Activated CD4-positive, alpha-beta T cell treated with anti-CD3 and anti-CD28 coated beads, Interleukin-2, Interleukin-4, amounts not matched to agents 100 ng/mL and 50 ng/mL, durations not matched to agents 16 hours and 8 hours (primary cell): ENCODE measurements at regions not wholly inside any gene's neighbourhood (a gene's known extent, or its start where the extent isn't known, plus 50 kb on each side); places are given as distances from the start of the nearest gene placed in this dataset.
"Not testable (repeated sequence)": the region's sequence is repeated elsewhere in the genome, so short reads cannot be mapped to it uniquely, and the experiment has no call there.

Source experiments
- DNase-seq: peaks from one replicate; pipeline ENCODE4 v3.0.0-alpha.2; 2020; ENCODE audit warnings: low spot score

DNA sequence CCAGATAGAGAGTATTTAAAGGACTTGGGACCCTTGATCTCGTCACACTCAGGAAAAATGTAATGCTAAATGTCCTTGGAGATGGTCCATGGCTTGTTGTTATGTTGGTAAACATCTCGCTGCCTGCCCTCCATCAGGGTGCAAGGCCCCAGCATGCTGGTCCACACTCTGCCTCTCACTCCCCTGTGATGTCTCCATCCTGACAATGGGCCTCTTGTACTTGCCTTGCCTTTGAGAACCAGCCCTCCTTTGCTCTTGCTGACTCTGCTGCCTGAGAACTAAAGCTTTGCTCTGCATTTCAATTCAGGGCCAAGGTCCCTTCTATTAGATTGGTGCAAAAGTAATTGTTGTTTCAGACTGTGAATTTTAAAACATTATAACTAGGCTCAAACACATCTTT is 131.0 kb upstream of the LMNTD1 start:
- no peak for DNase-seq

DNA sequence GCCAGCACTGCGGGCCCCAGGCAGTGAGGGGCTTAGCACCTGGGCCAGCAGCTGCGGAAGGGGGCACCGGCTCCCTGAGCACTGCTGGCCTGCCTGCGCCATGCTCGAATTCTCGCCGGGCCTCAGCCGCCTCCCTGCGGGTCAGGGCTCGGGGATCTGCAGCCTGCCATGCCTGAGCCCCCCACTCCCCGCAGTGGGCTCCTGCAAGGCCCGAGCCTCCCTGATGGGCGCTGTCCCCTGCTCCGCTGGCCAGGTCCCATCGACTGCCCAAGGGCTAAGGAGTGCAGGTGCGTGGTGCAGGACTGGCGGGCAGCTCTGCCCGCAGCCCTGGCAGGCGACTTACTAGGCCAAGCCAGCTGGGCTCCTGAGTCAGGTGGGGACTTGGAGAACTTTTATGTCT is 133.3 kb upstream of the LMNTD1 start:
- no peak for DNase-seq

DNA sequence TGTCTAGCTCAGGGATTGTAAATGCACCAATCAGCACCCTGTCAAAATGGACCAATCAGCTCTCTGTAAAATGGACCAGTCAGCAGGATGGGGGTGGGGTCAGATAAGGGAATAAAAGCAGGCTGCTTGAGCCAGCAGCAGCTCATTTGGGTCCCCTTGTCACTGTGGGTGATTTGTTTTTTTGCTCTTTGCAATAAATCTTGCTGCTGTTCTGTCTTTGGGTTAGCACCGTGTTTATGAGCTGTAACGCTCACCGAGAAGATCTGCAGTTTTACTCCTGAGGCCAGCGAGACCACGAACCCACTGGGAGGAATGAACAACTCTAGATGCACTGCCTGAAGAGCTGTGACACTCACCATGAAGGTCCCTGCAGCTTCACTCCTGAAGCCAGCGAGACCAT is 134.1 kb upstream of the LMNTD1 start:
- DNase-seq = no peak

DNA sequence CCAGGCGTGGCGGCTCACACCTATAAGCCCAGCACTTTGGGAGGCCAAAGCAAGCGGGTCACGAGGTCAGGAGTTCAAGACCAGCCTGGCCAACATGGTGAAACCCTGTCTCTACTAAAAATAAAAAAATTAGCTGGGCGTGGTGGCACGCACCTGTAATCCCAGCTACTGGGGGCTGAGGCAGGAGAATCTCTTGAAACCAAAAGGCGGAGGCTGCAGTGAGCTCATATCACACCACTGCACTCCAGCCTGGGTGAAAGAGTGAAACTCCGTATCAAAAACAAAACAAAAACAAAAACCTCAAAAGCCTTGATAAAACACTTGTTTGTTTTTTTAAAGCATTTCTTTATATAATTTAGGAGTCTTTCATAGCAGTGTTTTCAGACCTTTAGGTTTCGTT is 135.8 kb upstream of the LMNTD1 start:
- DNase-seq = not testable (repeated sequence)

DNA sequence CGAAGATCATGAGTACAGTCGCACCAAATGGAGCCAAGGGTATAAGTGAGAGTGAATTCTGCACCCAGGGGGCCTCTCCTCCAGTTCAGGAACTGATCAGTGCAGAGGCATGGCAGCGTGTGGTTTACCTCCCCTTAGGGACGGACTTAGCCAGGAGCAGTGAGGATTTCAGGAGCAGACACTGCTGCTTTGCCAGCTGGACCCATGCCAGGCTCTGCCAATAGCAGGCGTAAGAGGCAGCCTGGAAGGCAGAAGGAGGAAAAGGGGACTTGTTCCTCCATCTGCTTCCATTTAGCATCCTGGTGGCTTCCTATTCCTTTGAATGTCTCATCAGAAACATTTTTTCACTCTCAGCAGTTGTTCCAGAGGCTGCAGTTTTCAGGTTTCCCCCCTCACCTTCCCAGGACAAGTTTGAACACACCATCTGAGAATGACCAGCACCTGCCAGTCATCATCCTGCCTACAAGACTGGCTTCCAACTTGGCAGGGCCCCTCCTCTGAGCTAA is 137.0 kb upstream of the LMNTD1 start:
- DNase-seq = no peak

DNA sequence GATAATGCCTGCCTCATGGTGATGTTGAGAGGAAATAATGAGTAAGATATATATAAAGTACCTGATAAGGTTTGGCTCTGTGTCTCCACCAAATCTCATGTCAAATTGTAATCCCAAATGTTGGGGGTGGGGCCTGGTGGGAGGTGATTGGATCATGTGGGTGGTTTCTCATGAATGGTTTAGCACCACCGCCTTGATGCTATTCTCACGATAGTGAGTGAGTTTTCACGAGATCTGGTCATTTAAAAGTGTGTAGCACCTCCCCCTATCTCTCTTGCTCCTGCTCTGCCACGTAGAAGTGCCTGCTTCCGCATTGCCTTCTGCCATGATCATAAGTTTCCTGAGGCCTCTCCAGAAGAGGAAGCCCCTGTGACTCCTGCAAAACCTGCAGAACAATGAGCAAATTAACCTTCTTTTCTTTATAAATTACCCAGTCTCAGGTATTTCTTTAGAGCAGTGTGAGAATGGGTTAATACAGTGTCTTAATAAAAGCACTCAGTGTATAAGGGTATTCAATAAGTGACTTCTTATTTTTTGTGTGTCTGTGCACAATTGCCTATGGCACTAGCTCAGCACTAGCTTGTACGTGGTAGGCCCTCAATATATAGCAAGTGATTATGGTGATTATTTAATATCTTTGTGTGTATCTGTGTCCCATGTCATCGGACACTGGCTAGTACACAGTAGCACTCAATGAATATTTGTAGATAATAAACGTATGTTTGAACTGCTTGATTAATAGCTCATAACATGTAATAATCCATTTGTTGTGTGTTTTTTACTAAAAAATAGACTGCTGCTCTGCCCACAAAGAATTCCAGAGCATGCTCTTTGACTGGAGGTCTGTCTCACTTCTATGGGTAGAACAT is 138.1 kb upstream of the LMNTD1 start:
- DNase-seq = no peak

DNA sequence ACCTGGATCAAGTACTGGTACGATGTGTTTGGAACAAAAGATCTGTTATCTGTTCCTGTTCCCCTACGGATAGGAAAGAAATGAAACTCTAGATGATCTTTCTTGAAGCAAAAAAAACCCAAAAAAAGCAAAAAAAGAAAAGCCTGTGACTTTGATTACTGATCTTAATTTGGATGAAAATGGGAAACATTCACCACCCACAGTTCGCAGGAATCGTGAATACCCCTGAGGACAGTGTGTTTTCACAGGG is 138.7 kb upstream of the LMNTD1 start:
- no peak for DNase-seq

DNA sequence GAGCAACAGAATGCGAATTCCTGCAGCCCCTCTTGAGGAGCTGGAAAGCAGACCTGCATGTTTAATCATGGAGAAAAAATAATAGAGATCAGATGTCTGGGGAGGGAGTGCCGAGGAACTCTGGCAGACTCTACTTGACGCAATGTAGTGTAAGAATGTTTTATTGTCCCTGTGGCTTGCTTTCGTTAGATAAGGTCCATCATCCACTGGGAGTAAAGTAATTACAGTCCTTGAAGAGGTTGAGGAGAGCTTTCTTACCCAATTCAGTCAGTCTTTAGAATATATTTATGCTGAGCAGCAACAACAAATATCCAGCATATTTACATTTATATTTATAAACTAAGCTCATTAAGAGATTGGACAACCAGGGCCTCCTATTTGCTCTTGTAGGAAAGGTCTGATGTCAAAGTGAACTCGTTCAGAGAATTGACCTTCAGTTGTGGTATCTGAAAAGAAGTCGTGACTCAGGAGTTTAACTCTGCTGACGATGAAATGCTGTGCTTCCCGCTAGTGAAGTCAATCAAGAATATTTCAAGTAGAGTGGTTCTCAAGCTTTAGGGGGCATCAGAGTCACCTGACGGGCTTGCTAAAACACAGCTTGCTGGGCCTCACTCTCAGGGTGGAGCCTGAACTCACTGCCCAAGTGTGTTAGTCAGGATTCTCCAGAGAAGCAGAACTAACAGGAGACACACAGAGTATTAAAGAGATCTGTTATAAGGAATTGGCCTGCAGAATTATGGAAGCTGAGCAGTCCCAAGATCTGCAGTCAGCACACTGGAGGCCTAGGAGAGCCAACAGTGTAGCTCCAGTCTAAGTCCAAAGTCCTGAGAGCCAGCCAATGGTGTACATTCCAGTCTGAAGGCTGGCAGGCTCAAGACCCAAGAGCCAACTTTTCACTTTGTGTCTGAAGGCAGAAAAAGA is 139.3 kb upstream of the LMNTD1 start:
- DNase-seq = no peak

DNA sequence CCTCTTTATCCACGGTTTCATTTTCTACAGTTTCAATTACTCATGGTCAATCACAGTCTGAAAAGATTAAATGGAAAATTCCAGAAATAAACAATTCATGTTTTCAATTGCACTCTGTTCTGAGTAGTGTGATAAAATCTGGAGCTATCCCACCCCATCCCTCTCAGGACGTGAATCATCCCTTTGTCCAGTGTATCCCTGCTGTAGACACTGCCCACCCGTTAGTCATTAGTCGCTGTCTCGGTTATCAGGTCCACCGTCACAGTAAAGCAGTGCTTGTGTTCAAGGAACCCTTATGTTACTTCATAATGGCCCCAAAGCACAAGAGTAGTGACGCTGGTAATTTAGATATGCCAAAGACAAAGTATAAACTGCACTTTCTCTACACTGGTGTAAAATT is 141.0 kb upstream of the LMNTD1 start:
- DNase-seq = no peak

DNA sequence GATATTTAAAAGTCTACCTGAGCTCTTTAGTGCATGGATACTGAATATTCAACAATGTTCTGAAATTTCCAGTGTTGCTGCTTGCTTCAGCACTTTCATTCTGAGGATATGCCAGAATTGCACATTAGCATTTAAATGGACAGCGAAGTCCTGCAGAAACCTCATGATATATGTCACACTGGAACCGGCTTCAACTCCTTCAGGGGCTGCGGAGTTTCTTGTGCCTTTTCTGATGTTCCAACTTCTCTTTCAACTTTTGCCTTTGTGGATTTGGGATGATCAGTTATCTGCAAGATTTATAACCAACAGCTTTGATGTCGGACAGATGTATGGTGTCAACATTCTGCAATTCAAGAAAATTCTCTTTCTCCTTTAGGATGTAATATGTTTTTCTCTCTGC is 142.5 kb upstream of the LMNTD1 start:
- no peak for DNase-seq

DNA sequence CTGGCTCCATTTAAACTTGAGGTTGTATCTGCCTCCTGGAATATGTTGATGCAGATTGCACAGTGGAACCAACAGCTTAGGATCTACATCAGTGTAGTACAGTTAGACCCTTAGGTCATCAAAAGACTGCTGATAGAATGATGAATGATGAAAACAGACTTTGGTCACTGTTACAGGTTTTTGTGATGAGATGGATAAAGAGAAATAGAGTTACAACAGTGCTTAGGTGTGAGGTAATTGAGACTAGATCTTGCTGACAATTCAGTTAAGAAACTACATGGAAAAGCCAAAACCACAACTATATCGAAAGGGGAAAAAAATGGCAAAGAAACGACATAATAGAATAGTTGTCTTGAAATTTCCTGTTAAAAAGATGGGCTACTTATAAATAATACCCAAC is 145.7 kb upstream of the LMNTD1 start:
- DNase-seq = no peak

DNA sequence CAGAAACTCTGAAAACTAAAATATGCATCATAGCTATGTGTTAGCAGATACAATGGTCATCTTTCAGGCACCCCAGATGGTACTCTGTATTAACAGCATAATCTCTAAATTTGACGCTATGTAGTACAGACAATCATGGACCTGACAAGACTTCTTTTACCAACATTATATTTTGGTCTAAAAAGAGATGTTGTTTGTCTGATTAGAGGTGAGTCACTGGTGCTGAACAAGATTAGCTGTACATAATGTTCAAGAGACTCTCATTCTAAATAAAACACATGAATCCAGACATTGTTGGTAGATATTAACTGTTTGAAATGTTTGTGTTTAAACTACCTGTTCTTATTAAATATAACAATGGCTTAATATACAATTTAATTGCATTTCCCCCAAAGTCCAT is 146.4 kb upstream of the LMNTD1 start:
- no peak for DNase-seq

DNA sequence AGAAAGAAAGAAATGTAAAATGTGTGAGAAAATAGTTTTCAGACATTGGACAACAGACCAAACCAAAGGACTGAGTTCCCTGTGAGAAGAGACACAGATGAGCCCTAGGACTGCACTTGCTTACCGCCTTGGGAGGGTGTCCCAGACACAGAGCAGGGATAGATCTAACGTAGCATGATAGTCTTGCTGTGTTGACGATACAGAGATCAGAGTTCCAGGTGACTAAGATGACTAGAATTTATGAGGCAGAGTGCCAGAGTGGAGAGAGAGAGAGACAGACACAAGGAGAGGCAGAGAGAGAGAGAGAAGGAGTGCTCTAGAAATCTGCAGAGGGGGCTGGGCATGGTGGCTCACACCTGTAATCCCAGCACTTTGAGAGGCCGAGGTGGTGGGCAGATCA is 148.2 kb upstream of the LMNTD1 start:
- no peak for DNase-seq

DNA sequence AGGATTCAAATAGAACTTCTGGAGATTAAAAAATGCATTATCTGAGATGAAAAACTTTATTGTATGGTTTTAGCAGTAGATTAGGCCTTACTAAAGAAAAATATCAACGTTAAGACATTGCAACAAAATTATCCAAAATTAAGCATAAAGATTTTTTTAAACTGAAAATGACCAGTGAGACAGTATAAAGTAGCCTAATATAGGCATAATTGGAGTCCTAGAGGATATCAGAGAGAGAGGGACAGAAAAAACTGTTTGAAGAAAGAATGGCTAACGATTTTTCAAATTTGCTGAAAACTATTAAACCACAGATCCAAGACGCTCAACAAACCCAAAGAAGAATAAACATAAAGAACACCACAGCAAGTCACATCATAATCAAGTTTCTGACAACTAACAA is 149.5 kb upstream of the LMNTD1 start:
- DNase-seq = no peak

DNA sequence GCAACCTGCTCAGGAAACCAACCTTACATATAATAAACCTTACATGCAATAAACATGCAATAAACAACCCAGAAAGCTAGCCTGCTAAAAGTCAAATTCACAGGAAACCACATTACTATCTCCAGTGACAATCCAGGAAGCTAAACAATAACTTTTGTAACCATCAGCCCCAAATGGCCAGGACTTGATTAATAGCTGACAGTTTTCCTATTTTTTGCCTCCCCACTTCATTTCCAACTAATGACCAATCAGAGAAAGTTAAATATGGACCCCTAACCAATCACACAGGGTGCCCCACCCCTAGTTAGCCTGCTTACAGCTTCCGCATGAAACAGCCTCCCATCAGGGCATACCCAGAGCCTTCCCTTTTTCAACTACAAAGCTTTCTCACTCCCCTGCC is 152.2 kb upstream of the LMNTD1 start:
- DNase-seq = no peak

DNA sequence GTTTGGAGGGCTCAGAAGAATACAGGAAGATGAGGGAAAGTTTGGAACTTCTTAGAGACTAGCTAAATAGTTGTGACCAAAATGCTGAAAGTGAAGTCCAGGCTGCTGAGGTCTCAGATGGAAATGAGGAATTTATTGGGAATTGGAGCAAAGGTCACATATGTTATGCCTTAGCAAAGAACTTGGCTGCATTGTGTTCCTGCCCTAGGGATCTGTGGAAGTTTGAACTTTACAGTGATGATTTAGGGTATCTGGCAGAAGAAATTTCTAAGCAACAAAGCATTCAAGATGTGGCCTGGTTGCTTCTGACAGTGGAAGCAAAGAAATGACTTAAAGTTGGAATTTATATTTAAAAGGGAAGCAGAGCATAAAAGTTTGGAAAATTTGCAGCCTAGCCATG is 153.6 kb upstream of the LMNTD1 start:
- DNase-seq = not testable (repeated sequence)

DNA sequence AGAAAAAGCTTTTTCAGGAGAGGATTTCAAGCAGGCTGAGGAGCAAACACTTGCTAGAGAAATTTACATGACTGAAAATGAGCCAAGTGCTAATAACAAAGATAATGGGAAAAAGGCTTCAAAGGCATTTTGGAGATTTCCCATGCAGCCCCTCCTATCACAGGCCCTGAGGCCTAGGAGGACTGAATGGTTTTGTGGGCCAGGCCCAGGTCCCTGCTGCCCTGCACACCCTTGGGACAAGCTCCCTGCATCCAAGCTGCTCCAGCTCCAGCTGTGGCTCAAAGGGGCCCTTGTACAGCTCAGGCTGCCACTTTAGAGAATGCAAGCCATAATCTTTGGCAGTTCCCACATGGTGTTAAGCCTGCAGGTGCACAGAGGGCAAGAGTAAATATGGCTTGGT is 154.0 kb upstream of the LMNTD1 start:
- no peak for DNase-seq

DNA sequence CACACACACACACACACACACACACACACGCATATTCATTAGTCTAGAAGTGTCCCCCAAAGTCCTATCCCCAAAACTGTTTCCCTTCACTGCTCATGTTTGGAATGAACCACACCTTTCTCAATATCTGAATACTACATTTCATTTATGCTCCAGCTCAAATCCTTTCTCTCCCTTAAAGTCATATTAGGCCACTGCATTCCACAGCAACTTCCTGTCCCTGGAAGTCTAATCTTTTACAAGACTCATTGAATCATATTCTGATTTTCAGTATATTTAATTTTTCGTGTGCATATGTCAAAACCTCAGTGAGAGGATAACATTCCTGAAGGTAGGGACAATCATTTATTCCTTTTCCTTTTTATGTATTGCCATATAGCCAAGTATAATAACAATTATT is 155.6 kb upstream of the LMNTD1 start:
- DNase-seq = no peak

DNA sequence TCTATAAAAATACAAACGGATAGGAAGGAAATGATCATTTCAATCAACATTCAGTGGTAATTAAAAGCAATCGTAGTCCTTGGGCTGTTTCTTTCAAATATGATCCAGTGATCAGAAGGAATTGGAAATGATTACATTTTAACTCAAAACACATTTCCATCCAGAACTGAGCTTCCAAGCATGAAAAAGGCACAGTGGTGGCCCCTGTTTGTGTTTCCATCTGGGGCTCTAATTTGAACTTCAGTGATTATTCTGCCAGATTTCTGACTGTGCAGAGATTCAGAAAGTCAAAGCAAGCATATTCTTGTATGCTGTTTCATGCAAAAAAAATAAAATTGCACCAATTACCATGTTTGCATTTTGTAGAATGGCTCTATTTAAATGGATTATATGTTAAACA is 157.0 kb upstream of the LMNTD1 start:
- DNase-seq = no peak

DNA sequence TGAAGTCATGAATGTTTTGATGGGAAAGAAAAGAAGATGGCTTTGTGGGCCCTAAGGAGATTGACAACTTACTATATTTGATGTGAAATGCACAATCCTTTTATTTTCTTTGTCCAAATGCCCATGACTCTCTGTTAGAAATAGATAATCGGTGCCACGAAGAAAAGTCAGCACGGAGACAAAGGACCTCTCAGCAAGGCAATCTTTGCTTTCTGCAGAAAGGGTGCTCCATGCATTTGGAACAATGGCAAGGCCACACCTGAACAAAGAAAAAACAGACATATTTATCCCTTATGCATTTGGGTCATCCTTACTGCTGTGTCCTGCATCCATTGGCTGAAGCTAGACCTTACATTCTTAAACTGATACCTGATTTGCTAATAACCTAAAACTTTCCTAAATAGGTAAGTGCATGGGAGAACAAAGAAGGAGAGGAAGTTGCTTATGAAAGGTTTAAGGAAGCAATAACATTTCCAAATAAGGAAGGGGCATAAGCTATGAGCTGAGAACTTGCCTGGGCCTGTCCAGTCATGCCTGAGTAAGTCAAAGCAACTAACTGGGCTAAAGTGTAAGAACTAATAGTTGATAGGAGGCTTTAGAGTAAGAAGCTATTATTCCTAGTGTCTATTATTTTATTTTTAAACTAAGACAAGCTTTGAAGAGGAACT is 158.0 kb upstream of the LMNTD1 start:
- not testable (repeated sequence) for DNase-seq

DNA sequence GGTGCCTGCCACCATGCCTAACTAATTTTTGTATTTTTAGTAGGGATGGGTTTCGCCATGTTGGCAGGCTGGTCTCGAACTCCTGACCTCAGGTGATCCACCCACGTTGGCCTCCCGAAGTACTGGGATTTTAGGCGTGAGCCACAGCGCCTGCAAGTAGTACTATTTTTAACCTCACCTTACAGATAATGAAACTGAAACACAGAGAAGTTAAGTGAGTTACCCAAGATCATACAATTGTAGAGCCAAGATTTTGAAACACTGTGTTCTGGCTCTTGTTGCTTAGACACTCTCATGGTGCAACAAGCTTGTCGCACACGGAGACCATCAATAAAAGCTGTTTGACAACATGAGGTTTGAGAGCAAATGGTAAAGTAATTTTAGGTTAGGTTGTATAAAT is 159.1 kb upstream of the LMNTD1 start:
- no peak for DNase-seq

DNA sequence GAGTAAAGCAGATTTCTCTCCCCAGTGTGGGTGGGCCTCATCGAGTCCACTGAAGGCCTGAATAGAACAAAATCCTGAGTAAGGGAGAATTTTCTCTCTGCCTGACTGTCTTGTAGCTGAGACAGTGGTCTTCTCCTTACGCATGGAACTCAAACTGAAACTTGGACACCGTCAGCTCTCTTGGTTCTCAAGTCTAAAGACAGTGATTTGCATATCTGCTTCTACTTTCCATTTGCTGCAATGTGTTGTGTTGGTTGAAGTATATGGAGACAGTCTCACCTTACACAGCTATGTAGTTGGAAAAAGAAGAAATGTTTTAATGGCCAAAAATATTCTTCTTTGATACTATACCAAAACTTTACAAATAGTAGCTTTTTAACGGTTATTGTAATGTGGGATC is 160.2 kb upstream of the LMNTD1 start:
- DNase-seq = no peak
